ENCODE measurements at regions not wholly inside any gene's neighbourhood (a gene's known extent, or its start where the extent isn't known, plus 50 kb on each side); places are given as distances from the start of the nearest gene placed in this dataset.

- no peak for TF ChIP-seq CTCF (IDR thresholded peaks at IDR 0.05 in 8 of 11, conservative IDR thresholded peaks at IDR 0.05 in 3 of 11)
- no peak for TF ChIP-seq POLR2A (IDR thresholded peaks at IDR 0.05)
- TF ChIP-seq POLR2AphosphoS5 (IDR thresholded peaks at IDR 0.05) = no peak
These were observed 358.9 kb downstream of the ARL6IP6 start for GRCh38 chr2:153077311-153077710.

Data from spleen (tissue), 7 donors.